ENCODE measurements at regions not wholly inside any gene's neighbourhood (a gene's known extent, or its start where the extent isn't known, plus 50 kb on each side); places are given as distances from the start of the nearest gene placed in this dataset.
"Not testable (repeated sequence)": the region's sequence is repeated elsewhere in the genome, so short reads cannot be mapped to it uniquely, and the experiment has no call there.

GRCh38 chr3:69688400-69688799 lies 50.9 kb upstream of the MITF start:
- no peak for DNase-seq

GRCh38 chr3:69687641-69688040 lies 51.6 kb upstream of the MITF start:
- DNase-seq, result no peak

GRCh38 chr3:69686056-69686455 lies 53.2 kb upstream of the MITF start:
- DNase-seq, result no peak

- DNase-seq, result no peak
Measured at GRCh38 chr3:69684309-69684961, 54.8 kb upstream of the MITF start.

- DNase-seq, result peak in 1 of 3 donors; percentile 23
Measured at GRCh38 chr3:69683082-69683806, 56.0 kb upstream of the MITF start.

GRCh38 chr3:69677456-69677855 lies 61.8 kb upstream of the MITF start:
- not testable (repeated sequence) for DNase-seq

- peak in 2 of 3 donors; percentile 39 to 60 for DNase-seq
Measured at GRCh38 chr3:69675786-69676530, 63.3 kb upstream of the MITF start.

- no peak for DNase-seq
Measured at GRCh38 chr3:69674752-69675151, 64.5 kb upstream of the MITF start.

GRCh38 chr3:69671082-69671952 lies 67.9 kb upstream of the MITF start:
- DNase-seq, result peak; percentile 53 to 72 (median 65)

GRCh38 chr3:69669070-69669469 lies 70.2 kb upstream of the MITF start:
- no peak for DNase-seq

- peak in 1 of 3 donors; percentile 32 for DNase-seq
Measured at GRCh38 chr3:69665026-69665737, 74.1 kb upstream of the MITF start.

GRCh38 chr3:69660631-69661030 lies 78.6 kb upstream of the MITF start:
- no peak for DNase-seq

- no peak for DNase-seq
Measured at GRCh38 chr3:69659180-69659910, 79.9 kb upstream of the MITF start.

GRCh38 chr3:69658514-69659140 lies 80.6 kb upstream of the MITF start:
- DNase-seq, result peak; percentile 18 to 59 (median 35)

GRCh38 chr3:69657030-69657429 lies 82.2 kb upstream of the MITF start:
- DNase-seq, result not testable (repeated sequence)

- no peak for DNase-seq
Measured at GRCh38 chr3:69651765-69652164, 87.5 kb upstream of the MITF start.

GRCh38 chr3:69650066-69650419 lies 89.2 kb upstream of the MITF start:
- no peak for DNase-seq

GRCh38 chr3:69649120-69650065 lies 89.9 kb upstream of the MITF start:
- no peak for DNase-seq

- no peak for DNase-seq
Measured at GRCh38 chr3:69648126-69648525, 91.1 kb upstream of the MITF start.
